ENCODE measurements at regions not wholly inside any gene's neighbourhood (a gene's known extent, or its start where the extent isn't known, plus 50 kb on each side); places are given as distances from the start of the nearest gene placed in this dataset.

DNA sequence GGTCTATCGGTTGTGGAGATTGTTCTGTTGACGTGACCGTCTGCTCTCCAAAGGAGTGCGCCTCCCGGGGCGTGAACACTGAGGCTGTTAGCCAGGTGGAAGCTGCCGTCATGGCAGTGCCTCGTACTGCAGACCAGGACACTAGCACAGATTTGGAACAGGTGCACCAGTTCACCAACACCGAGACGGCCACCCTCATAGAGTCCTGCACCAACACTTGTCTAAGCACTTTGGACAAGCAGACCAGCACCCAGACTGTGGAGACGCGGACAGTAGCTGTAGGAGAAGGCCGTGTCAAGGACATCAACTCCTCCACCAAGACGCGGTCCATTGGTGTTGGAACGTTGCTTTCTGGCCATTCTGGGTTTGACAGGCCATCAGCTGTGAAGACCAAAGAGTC, 128.9 kb upstream of the DMRT1 start:
- TF ChIP-seq, protein P1, sequence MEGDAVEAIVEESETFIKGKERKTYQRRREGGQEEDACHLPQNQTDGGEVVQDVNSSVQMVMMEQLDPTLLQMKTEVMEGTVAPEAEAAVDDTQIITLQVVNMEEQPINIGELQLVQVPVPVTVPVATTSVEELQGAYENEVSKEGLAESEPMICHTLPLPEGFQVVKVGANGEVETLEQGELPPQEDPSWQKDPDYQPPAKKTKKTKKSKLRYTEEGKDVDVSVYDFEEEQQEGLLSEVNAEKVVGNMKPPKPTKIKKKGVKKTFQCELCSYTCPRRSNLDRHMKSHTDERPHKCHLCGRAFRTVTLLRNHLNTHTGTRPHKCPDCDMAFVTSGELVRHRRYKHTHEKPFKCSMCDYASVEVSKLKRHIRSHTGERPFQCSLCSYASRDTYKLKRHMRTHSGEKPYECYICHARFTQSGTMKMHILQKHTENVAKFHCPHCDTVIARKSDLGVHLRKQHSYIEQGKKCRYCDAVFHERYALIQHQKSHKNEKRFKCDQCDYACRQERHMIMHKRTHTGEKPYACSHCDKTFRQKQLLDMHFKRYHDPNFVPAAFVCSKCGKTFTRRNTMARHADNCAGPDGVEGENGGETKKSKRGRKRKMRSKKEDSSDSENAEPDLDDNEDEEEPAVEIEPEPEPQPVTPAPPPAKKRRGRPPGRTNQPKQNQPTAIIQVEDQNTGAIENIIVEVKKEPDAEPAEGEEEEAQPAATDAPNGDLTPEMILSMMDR (IDR thresholded peaks at IDR 0.05; ENCODE audit: low read depth, low read length, missing input control) = no peak
- no peak for TF ChIP-seq SP1 (IDR thresholded peaks at IDR 0.05)
- TF ChIP-seq, protein P2, sequence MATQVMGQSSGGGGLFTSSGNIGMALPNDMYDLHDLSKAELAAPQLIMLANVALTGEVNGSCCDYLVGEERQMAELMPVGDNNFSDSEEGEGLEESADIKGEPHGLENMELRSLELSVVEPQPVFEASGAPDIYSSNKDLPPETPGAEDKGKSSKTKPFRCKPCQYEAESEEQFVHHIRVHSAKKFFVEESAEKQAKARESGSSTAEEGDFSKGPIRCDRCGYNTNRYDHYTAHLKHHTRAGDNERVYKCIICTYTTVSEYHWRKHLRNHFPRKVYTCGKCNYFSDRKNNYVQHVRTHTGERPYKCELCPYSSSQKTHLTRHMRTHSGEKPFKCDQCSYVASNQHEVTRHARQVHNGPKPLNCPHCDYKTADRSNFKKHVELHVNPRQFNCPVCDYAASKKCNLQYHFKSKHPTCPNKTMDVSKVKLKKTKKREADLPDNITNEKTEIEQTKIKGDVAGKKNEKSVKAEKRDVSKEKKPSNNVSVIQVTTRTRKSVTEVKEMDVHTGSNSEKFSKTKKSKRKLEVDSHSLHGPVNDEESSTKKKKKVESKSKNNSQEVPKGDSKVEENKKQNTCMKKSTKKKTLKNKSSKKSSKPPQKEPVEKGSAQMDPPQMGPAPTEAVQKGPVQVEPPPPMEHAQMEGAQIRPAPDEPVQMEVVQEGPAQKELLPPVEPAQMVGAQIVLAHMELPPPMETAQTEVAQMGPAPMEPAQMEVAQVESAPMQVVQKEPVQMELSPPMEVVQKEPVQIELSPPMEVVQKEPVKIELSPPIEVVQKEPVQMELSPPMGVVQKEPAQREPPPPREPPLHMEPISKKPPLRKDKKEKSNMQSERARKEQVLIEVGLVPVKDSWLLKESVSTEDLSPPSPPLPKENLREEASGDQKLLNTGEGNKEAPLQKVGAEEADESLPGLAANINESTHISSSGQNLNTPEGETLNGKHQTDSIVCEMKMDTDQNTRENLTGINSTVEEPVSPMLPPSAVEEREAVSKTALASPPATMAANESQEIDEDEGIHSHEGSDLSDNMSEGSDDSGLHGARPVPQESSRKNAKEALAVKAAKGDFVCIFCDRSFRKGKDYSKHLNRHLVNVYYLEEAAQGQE (IDR thresholded peaks at IDR 0.05) = no peak
- no peak for TF ChIP-seq RXRA (IDR thresholded peaks at IDR 0.05)
- TF ChIP-seq, protein P3, sequence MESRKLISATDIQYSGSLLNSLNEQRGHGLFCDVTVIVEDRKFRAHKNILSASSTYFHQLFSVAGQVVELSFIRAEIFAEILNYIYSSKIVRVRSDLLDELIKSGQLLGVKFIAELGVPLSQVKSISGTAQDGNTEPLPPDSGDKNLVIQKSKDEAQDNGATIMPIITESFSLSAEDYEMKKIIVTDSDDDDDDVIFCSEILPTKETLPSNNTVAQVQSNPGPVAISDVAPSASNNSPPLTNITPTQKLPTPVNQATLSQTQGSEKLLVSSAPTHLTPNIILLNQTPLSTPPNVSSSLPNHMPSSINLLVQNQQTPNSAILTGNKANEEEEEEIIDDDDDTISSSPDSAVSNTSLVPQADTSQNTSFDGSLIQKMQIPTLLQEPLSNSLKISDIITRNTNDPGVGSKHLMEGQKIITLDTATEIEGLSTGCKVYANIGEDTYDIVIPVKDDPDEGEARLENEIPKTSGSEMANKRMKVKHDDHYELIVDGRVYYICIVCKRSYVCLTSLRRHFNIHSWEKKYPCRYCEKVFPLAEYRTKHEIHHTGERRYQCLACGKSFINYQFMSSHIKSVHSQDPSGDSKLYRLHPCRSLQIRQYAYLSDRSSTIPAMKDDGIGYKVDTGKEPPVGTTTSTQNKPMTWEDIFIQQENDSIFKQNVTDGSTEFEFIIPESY (IDR thresholded peaks at IDR 0.05) = no peak
- no peak for TF ChIP-seq YY1 (IDR thresholded peaks at IDR 0.05)
- TF ChIP-seq HNF4A (conservative IDR thresholded peaks at IDR 0.05) = no peak
- TF ChIP-seq TAF1 (conservative IDR thresholded peaks at IDR 0.05) = no peak
- no peak for TF ChIP-seq RAD21 (IDR thresholded peaks at IDR 0.05)
- TF ChIP-seq, protein P4, sequence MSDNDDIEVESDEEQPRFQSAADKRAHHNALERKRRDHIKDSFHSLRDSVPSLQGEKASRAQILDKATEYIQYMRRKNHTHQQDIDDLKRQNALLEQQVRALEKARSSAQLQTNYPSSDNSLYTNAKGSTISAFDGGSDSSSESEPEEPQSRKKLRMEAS (IDR thresholded peaks at IDR 0.05) = no peak
- no peak for TF ChIP-seq JUND (IDR thresholded peaks at IDR 0.05)
